ENCODE measurements at regions not wholly inside any gene's neighbourhood (a gene's known extent, or its start where the extent isn't known, plus 50 kb on each side); places are given as distances from the start of the nearest gene placed in this dataset.
A peak's percentile ranks its signal among the peaks of the same experiment; 100 is the strongest.

GRCh38 chr18:61201511-61201910 is 131.7 kb upstream of the CDH20 start:
- peak; percentile 46 for DNase-seq (ENCODE audit: low read depth)
- no peak overlapping the region for H3K4me3 ChIP-seq (ENCODE audit: low read length)
- TF ChIP-seq CTCF (conservative IDR thresholded peaks at IDR 0.05; ENCODE audit: low read length) = no peak

GRCh38 chr18:61203151-61203550 is 130.1 kb upstream of the CDH20 start:
- TF ChIP-seq CTCF (conservative IDR thresholded peaks at IDR 0.05; ENCODE audit: low read length) = no peak
- H3K4me3 ChIP-seq (ENCODE audit: low read length) = no peak overlapping the region
- peak; percentile 44 for DNase-seq (ENCODE audit: low read depth)

- DNase-seq (ENCODE audit: low read depth) = peak; percentile 42
- H3K4me3 ChIP-seq (ENCODE audit: low read length) = no peak overlapping the region
- TF ChIP-seq CTCF (conservative IDR thresholded peaks at IDR 0.05; ENCODE audit: low read length) = no peak
Observed at GRCh38 chr18:61209801-61210200, 123.4 kb upstream of the CDH20 start.

GRCh38 chr18:61216051-61216450 is 117.2 kb upstream of the CDH20 start:
- no peak overlapping the region for H3K4me3 ChIP-seq (ENCODE audit: low read length)
- DNase-seq (ENCODE audit: low read depth) = no peak
- TF ChIP-seq CTCF (conservative IDR thresholded peaks at IDR 0.05; ENCODE audit: low read length) = no peak

GRCh38 chr18:61222206-61222605 is 111.0 kb upstream of the CDH20 start:
- no peak overlapping the region for H3K4me3 ChIP-seq (ENCODE audit: low read length)
- no peak for TF ChIP-seq CTCF (conservative IDR thresholded peaks at IDR 0.05; ENCODE audit: low read length)
- DNase-seq (ENCODE audit: low read depth) = no peak

GRCh38 chr18:61225336-61225735 is 107.9 kb upstream of the CDH20 start:
- no peak for DNase-seq (ENCODE audit: low read depth)
- H3K4me3 ChIP-seq (ENCODE audit: low read length) = no peak overlapping the region
- TF ChIP-seq CTCF (conservative IDR thresholded peaks at IDR 0.05; ENCODE audit: low read length) = no peak

GRCh38 chr18:61236356-61237057 is 96.7 kb upstream of the CDH20 start:
- DNase-seq (ENCODE audit: low read depth) = no peak
- H3K4me3 ChIP-seq (ENCODE audit: low read length) = no peak overlapping the region
- no peak for TF ChIP-seq CTCF (conservative IDR thresholded peaks at IDR 0.05; ENCODE audit: low read length)
